Uterus (tissue), 2 donors: ENCODE measurements at regions not wholly inside any gene's neighbourhood (a gene's known extent, or its start where the extent isn't known, plus 50 kb on each side); places are given as distances from the start of the nearest gene placed in this dataset.

ENCODE experiments used
- CTCF ChIP-seq, 4 experiments: fragments of 200-600 bp in 2 of 4; fragments of 450-650 bp in 2 of 4; sonication (generic) in 2 of 4; IDR thresholded peaks; one replicate each; pipeline ENCODE4 v1.5.1; 2016 to 2019; ENCODE audit warnings: antibody characterized with exemption in 4 of 4, mild to moderate bottlenecking in 2 of 4, moderate library complexity in 1 of 4
- POLR2A ChIP-seq, 2 donors: fragments of 450-650 bp; IDR thresholded peaks; one replicate each; pipeline ENCODE4 v1.6.1; 2016; ENCODE audit warnings: antibody characterized with exemption in 2 of 2, mild to moderate bottlenecking in 1 of 2, moderate library complexity in 1 of 2

- TF ChIP-seq CTCF (IDR thresholded peaks at IDR 0.05) (no peak), POLR2A (IDR thresholded peaks at IDR 0.05) (no peak)
These were observed 186.2 kb downstream of the REEP3 start for GRCh38 chr10:63707254-63707910.
